HepG2 (cell line): ENCODE measurements at regions not wholly inside any gene's neighbourhood (a gene's known extent, or its start where the extent isn't known, plus 50 kb on each side); places are given as distances from the start of the nearest gene placed in this dataset.

Experiments
- ATAC-seq: fragments of 200-7000 bp; cut with Tn5 transposase; 3 replicates; pipeline ENCODE4 v1.9.1; 2020; ENCODE audit warnings: mild to moderate bottlenecking, moderate library complexity
- BruUV-seq: library from RNA; stranded (reverse); fragments of 400-500 nt; replicated peaks from 2 replicates; lab custom pipeline; 2021; lab: Mats Ljungman, UMichigan
- CTCF ChIA-PET: fragments of 300-600 bp; formaldehyde crosslinking; extraction: SDS; loops from one replicate; lab custom pipeline; 2021; ENCODE audit warnings: low total read pairs, inconsistent platforms, low intra/inter-chr PET ratio; lab: Yijun Ruan, JAX
- POLR2A ChIA-PET: fragments of 350-600 bp; sonication (Branson Sonifier 250); formaldehyde crosslinking; loops from one replicate; lab custom pipeline; 2020; ENCODE audit warnings: antibody characterized with exemption, inconsistent platforms; lab: Yijun Ruan, JAX
- DNase-seq: peaks from one replicate; pipeline ENCODE4 v3.0.0-alpha.2; 2015; ENCODE audit warnings: low spot score
- FAIRE-seq: peaks from 3 replicates; lab custom pipeline; 2011; peaks lifted over from hg19 to GRCh38; lab: Jason Lieb, UNC
- H2AFZ ChIP-seq: one replicate; pipeline ENCODE4 v1.6.1; 2011; ENCODE audit warnings: low read length, inconsistent platforms
- H3K27ac ChIP-seq: fragments of 300-600 bp; 3 replicates; pipeline ENCODE4 v1.8.0; 2011; ENCODE audit warnings: mixed run types, mild to moderate bottlenecking, mixed read lengths, low read length, inconsistent platforms; ENCODE audit not compliant: insufficient read depth; ENCODE audit errors: extremely low read length
- H3K27me3 ChIP-seq, 2 experiments: fragments of 200-600 bp in 1 of 2; 2 replicates in 1 of 2; 3 replicates in 1 of 2; pipeline versions ENCODE4 v1.6.0 to v1.8.0; 2011; ENCODE audit warnings: low read length in 2 of 2, mild to moderate bottlenecking in 2 of 2, moderate library complexity in 2 of 2, inconsistent platforms in 1 of 2; ENCODE audit not compliant: insufficient read depth in 2 of 2, control insufficient read depth in 1 of 2
- H3K36me3 ChIP-seq, 2 experiments: fragments of 200-600 bp in 1 of 2; replicated peaks in 1 of 2; 2 replicates in 1 of 2; 3 replicates in 1 of 2; pipeline versions ENCODE4 v1.5.1 to v1.8.0; 2011; ENCODE audit warnings: low read length in 2 of 2, inconsistent platforms in 1 of 2; ENCODE audit not compliant: insufficient read depth in 2 of 2, control insufficient read depth in 1 of 2
- H3K4me1 ChIP-seq: 2 replicates; pipeline ENCODE4 v1.5.1; 2012; ENCODE audit warnings: low read length, inconsistent platforms; ENCODE audit not compliant: insufficient read depth
- H3K4me2 ChIP-seq: 2 replicates; pipeline ENCODE4 v1.6.0; 2011; ENCODE audit warnings: low read depth, low read length, inconsistent platforms
- H3K4me3 ChIP-seq, 3 experiments: fragments of 200-600 bp in 1 of 3; sonication (generic), shearing (Covaris generic) in 1 of 3; replicated peaks in 1 of 3; 2 replicates each; pipeline ENCODE4 v1.5.1; 2011 to 2016; ENCODE audit warnings: low read length in 3 of 3, inconsistent platforms in 2 of 3, low read depth in 2 of 3, mild to moderate bottlenecking in 2 of 3, control low read depth in 1 of 3, mixed read lengths in 1 of 3; ENCODE audit not compliant: insufficient read depth in 1 of 3
- H3K79me2 ChIP-seq: one replicate; pipeline ENCODE4 v1.6.1; 2011; ENCODE audit warnings: low read length, inconsistent platforms; ENCODE audit not compliant: insufficient read depth
- H3K9ac ChIP-seq: 2 replicates; pipeline ENCODE4 v1.6.0; 2011; ENCODE audit warnings: mild to moderate bottlenecking, low read depth, low read length, inconsistent platforms; ENCODE audit not compliant: insufficient read depth
- H3K9me3 ChIP-seq: 2 replicates; pipeline ENCODE4 v1.5.1; 2012; ENCODE audit warnings: mild to moderate bottlenecking, low read length
- H4K20me1 ChIP-seq: 2 replicates; pipeline ENCODE4 v1.6.0; 2011; ENCODE audit warnings: inconsistent platforms, mild to moderate bottlenecking, low read length, moderate library complexity; ENCODE audit not compliant: insufficient read depth
- ARNT ChIP-seq: fragments of 450-650 bp; IDR thresholded peaks from 2 replicates; pipeline ENCODE4 v1.6.1; 2017
- EP300 ChIP-seq, 3 experiments: sonication (generic) in 1 of 3; formaldehyde crosslinking in 1 of 3; IDR thresholded peaks; 2 replicates each; pipeline versions ENCODE4 v1.5.1 to v1.6.1; 2011 to 2020; ENCODE audit warnings: low read depth in 2 of 3, low read length in 2 of 3, borderline replicate concordance in 1 of 3, improper control_type of control experiment in 1 of 3, mild to moderate bottlenecking in 1 of 3, missing genetic modification reagents in 1 of 3, moderate library complexity in 1 of 3
- FOXP1 ChIP-seq, 2 experiments: fragments of 450-650 bp in 1 of 2; IDR thresholded peaks; 2 replicates each; pipeline ENCODE4 v1.6.1; 2017 to 2018; ENCODE audit warnings: antibody characterized with exemption in 1 of 2
- FOXP4 ChIP-seq: sonication (generic); formaldehyde crosslinking; IDR thresholded peaks from 2 replicates; pipeline ENCODE4 v1.4.0; 2020; ENCODE audit warnings: missing genetic modification reagents
- KDM4B ChIP-seq: sonication (generic); formaldehyde crosslinking; IDR thresholded peaks from 2 replicates; pipeline ENCODE4 v1.4.0; 2020; ENCODE audit warnings: missing genetic modification reagents
- KDM6A ChIP-seq: IDR thresholded peaks from 2 replicates; pipeline ENCODE4 v1.6.1; 2016; ENCODE audit warnings: low read depth
- MAFG ChIP-seq: sonication (generic); formaldehyde crosslinking; IDR thresholded peaks from 2 replicates; pipeline ENCODE4 v1.5.1; 2020; ENCODE audit warnings: mild to moderate bottlenecking, missing genetic modification reagents
- NFRKB ChIP-seq: fragments of 450-650 bp; IDR thresholded peaks from 2 replicates; pipeline ENCODE4 v1.6.1; 2017
- REPIN1 ChIP-seq: sonication (generic); formaldehyde crosslinking; IDR thresholded peaks from 2 replicates; pipeline ENCODE4 v1.8.0; 2022; ENCODE audit warnings: missing genetic modification reagents, low read depth, mild to moderate bottlenecking, borderline replicate concordance
- SAP130 ChIP-seq: IDR thresholded peaks from 2 replicates; pipeline ENCODE4 v1.6.1; 2016; ENCODE audit warnings: low read depth
- SOX5 ChIP-seq: IDR thresholded peaks from 2 replicates; pipeline ENCODE4 v1.6.1; 2016; ENCODE audit warnings: borderline replicate concordance
- SOX6 ChIP-seq, 2 experiments: fragments of 450-650 bp in 1 of 2; sonication (generic) in 1 of 2; formaldehyde crosslinking in 1 of 2; IDR thresholded peaks; 2 replicates each; pipeline versions ENCODE4 v1.4.0 to v1.6.1; 2017 to 2020; ENCODE audit warnings: antibody characterized with exemption in 1 of 2, mild to moderate bottlenecking in 1 of 2, missing genetic modification reagents in 1 of 2
- ZMYM4 ChIP-seq: sonication (generic); formaldehyde crosslinking; IDR thresholded peaks from 2 replicates; pipeline ENCODE4 v1.8.1; 2023; ENCODE audit warnings: mild to moderate bottlenecking, missing genetic modification reagents
- ZNF234 ChIP-seq: sonication (generic); formaldehyde crosslinking; conservative IDR thresholded peaks from 2 replicates; pipeline ENCODE4 v1.5.1; 2020; ENCODE audit warnings: mild to moderate bottlenecking, missing genetic modification reagents
- ZNF362 ChIP-seq: sonication (generic); formaldehyde crosslinking; IDR thresholded peaks from 2 replicates; pipeline ENCODE4 v1.4.0; 2020; ENCODE audit warnings: missing genetic modification reagents, mild to moderate bottlenecking, borderline replicate concordance
- WGBS: methylation state at CpG from one replicate; pipeline ENCODE4 v1.1.6; 2017; ENCODE audit warnings: low lambda C conversion rate; 5-methylcytosine and 5-hydroxymethylcytosine counted together
- in situ Hi-C: cut with HindIII; loops from 2 replicates; pipeline ENCODE4 v1.10.0; 2017; ENCODE audit warnings: low pct_unique_long_range_greater_than_20kb; ENCODE audit not compliant: extremely low pct_ligation_motif_present
- intact Hi-C: fragments of 100-400 bp; cut with micrococcal nuclease; formaldehyde crosslinking; loops from one replicate; pipeline ENCODE4 v1.10.0; 2022; ENCODE audit not compliant: unreplicated experiment
- TF ChIP-seq, protein P1 (sequence below): IDR thresholded peaks from 2 replicates; pipeline ENCODE4 v1.6.1; 2016; ENCODE audit warnings: low read depth
- TF ChIP-seq, protein P2 (sequence below): IDR thresholded peaks from 2 replicates; pipeline ENCODE4 v1.6.1; 2016; ENCODE audit warnings: mild to moderate bottlenecking
- TF ChIP-seq, protein P3 (sequence below): sonication (generic); IDR thresholded peaks from 2 replicates; pipeline ENCODE4 v1.6.1; 2016; ENCODE audit warnings: low read depth, borderline replicate concordance

DNA sequence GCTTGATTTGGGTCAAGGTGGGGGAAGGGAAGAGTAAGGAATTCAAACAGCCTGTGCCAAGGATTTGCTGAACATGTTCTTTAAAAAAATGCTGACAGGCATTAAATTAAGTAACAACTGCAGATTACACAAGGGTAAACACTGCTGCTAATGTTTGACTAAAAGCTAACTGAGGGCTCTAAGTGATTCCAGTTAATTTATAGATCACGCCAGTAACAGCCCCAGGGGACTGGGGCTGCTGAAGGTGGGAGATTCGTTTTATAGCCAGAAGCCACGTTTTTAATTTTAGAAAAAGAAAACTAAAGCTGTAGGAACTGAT is 321.7 kb downstream of the DLEU7 start:
- H3K79me2 ChIP-seq: no peaks in the 10 kb centered on the region
- intact Hi-C loops (loop anchor here (10.0 kb wide), 1 partner anchor 117 kb away; no protein-coding TSS in a partner anchor), in situ Hi-C loops (no loop called here)
- no peak overlapping the region for H3K9ac ChIP-seq
- ChIA-PET CTCF (no interaction called here), POLR2A (interaction anchor here (1.0 to 1.5 kb wide), 2 partner anchors 100 to 396 kb away, joined by 3 read pairs; no protein-coding TSS in a partner anchor)
- no peaks in the 10 kb centered on the region for H3K9me3 ChIP-seq
- H3K4me1 ChIP-seq: peaks cover 50% of the 10 kb centered on the region
- FAIRE-seq: peak; percentile 62
- no peaks in the 10 kb centered on the region for H3K27me3 ChIP-seq
- no peaks in the 10 kb centered on the region for H4K20me1 ChIP-seq
- peak; percentile 92 for ATAC-seq
- H3K36me3 ChIP-seq: no peaks in the 10 kb centered on the region
- peak; percentile 39 for DNase-seq
- BruUV-seq: no TSS peak
- no peak overlapping the region for H3K4me3 ChIP-seq
- WGBS: 4% methylated on average over 3 of the region's 3 CpGs
- no peak overlapping the region for H2AFZ ChIP-seq
- no peak overlapping the region for H3K27ac ChIP-seq
- H3K4me2 ChIP-seq: peak overlapping the region; percentile 26
- TF ChIP-seq ZNF362 (CRISPR knock-in tag) (peak; percentile 21; the same call in 1 of the 2 replicates), KDM4B (CRISPR knock-in tag) (0 out of 2 replicates have a peak, but pooled peaks have one; percentile 24), ARNT (no peak), MAFG (CRISPR knock-in tag) (peak; percentile 81), ZNF234 (CRISPR knock-in tag) (no peak), FOXP1 (IDR thresholded peaks at IDR 0.05) (no peak), FOXP1 (CRISPR knock-in tag; IDR thresholded peaks at IDR 0.05) (peak; percentile 72), KDM6A (CRISPR knock-in tag) (no peak), FOXP4 (CRISPR knock-in tag) (no peak), SOX6 (IDR thresholded peaks at IDR 0.05) (no peak), SOX6 (CRISPR knock-in tag; IDR thresholded peaks at IDR 0.05) (peak; percentile 40; the same call in 1 of the 2 replicates), ZMYM4 (CRISPR knock-in tag) (peak; percentile 35; the same call in 1 of the 2 replicates), REPIN1 (CRISPR knock-in tag) (no peak), SAP130 (0 out of 2 replicates have a peak, but pooled peaks have one; percentile 13), SOX5 (CRISPR knock-in tag) (peak; percentile 50; the same call in 1 of the 2 replicates), NFRKB (no peak), EP300 (IDR thresholded peaks at IDR 0.05; ENCODE audit: low read depth in 2 of 2, low read length in 2 of 2) (peak in 1 of 2 experiments; percentile 55; a peak in 1 of 4 replicates), EP300 (CRISPR knock-in tag; IDR thresholded peaks at IDR 0.05; ENCODE audit: borderline replicate concordance) (no peak)
- TF ChIP-seq, protein P1, sequence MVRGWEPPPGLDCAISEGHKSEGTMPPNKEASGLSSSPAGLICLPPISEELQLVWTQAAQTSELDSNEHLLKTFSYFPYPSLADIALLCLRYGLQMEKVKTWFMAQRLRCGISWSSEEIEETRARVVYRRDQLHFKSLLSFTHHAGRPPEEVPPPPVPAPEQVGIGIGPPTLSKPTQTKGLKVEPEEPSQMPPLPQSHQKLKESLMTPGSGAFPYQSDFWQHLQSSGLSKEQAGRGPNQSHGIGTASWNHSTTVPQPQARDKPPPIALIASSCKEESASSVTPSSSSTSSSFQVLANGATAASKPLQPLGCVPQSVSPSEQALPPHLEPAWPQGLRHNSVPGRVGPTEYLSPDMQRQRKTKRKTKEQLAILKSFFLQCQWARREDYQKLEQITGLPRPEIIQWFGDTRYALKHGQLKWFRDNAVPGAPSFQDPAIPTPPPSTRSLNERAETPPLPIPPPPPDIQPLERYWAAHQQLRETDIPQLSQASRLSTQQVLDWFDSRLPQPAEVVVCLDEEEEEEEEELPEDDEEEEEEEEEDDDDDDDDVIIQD: no peak
- TF ChIP-seq, protein P2, sequence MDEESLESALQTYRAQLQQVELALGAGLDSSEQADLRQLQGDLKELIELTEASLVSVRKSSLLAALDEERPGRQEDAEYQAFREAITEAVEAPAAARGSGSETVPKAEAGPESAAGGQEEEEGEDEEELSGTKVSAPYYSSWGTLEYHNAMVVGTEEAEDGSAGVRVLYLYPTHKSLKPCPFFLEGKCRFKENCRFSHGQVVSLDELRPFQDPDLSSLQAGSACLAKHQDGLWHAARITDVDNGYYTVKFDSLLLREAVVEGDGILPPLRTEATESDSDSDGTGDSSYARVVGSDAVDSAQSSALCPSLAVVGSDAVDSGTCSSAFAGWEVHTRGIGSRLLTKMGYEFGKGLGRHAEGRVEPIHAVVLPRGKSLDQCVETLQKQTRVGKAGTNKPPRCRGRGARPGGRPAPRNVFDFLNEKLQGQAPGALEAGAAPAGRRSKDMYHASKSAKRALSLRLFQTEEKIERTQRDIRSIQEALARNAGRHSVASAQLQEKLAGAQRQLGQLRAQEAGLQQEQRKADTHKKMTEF (CRISPR knock-in tag): 0 out of 2 replicates have a peak, but pooled peaks have one; percentile 17
- TF ChIP-seq, protein P3, sequence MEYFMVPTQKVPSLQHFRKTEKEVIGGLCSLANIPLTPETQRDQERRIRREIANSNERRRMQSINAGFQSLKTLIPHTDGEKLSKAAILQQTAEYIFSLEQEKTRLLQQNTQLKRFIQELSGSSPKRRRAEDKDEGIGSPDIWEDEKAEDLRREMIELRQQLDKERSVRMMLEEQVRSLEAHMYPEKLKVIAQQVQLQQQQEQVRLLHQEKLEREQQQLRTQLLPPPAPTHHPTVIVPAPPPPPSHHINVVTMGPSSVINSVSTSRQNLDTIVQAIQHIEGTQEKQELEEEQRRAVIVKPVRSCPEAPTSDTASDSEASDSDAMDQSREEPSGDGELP: no peak
